B cell (primary cell): ENCODE measurements at regions not wholly inside any gene's neighbourhood (a gene's known extent, or its start where the extent isn't known, plus 50 kb on each side); places are given as distances from the start of the nearest gene placed in this dataset.

Experiments
- ATAC-seq: fragments of 200-7000 bp; cut with Tn5 transposase; one replicate; pipeline ENCODE4 v1.10.0; 2021; ENCODE audit warnings: low read depth, mild to moderate bottlenecking, moderate number of reproducible peaks, moderate library complexity
- CTCF ChIA-PET: fragments of 350-600 bp; sonication (Branson Sonifier 250); formaldehyde crosslinking; loops from one replicate; lab custom pipeline; 2021; ENCODE audit warnings: antibody characterized with exemption, inconsistent platforms; lab: Charles Lee
- POLR2A ChIA-PET: fragments of 350-600 bp; sonication (Branson Sonifier 250); formaldehyde crosslinking; loops from one replicate; lab custom pipeline; 2021; ENCODE audit warnings: antibody characterized with exemption; lab: Charles Lee
- DNase-seq: peaks from one replicate; pipeline ENCODE4 v3.0.0; 2013
- H2AFZ ChIP-seq: 2 replicates; pipeline ENCODE4 v1.6.1; 2012; ENCODE audit warnings: mild to moderate bottlenecking, low read depth, low read length; ENCODE audit not compliant: insufficient read depth, poor library complexity, severe bottlenecking
- H3K27ac ChIP-seq, 2 donors: 1 replicate in 1 of 2; 2 replicates in 1 of 2; pipeline ENCODE4 v1.5.1; 2012 to 2013; ENCODE audit warnings: low read length in 2 of 2, mild to moderate bottlenecking in 2 of 2, moderate library complexity in 1 of 2
- H3K27me3 ChIP-seq, 4 experiments: fragments of 200-600 bp in 1 of 4; sonication (generic) in 1 of 4; replicated peaks in 1 of 4; 1 replicate in 2 of 4; 2 replicates in 2 of 4; pipeline versions ENCODE4 v1.6.1 to v1.7.0; 2013 to 2016; ENCODE audit warnings: low read length in 3 of 4, mild to moderate bottlenecking in 2 of 4, mixed read lengths in 1 of 4, moderate library complexity in 1 of 4; ENCODE audit not compliant: insufficient read depth in 4 of 4, control insufficient read depth in 3 of 4; ENCODE audit errors: control extremely low read depth in 1 of 4
- H3K36me3 ChIP-seq, 2 experiments: replicated peaks in 1 of 2; 1 replicate in 1 of 2; 2 replicates in 1 of 2; pipeline versions ENCODE4 v1.6.1 to v1.7.1; 2013; ENCODE audit warnings: low read length in 1 of 2; ENCODE audit not compliant: insufficient read depth in 2 of 2, control insufficient read depth in 1 of 2; ENCODE audit errors: control extremely low read depth in 1 of 2, extremely low read depth in 1 of 2
- H3K4me1 ChIP-seq, 2 donors: fragments of 200-600 bp in 1 of 2; sonication (generic) in 1 of 2; 1 replicate in 1 of 2; 2 replicates in 1 of 2; pipeline versions ENCODE4 v1.5.1 to v1.6.1; 2013 to 2017; ENCODE audit warnings: low read length in 2 of 2; ENCODE audit not compliant: control insufficient read depth in 2 of 2, insufficient read depth in 2 of 2
- H3K4me2 ChIP-seq: replicated peaks from 2 replicates; pipeline ENCODE3; 2012; ENCODE audit warnings: mild to moderate bottlenecking, low read depth, low read length; ENCODE audit not compliant: poor library complexity, severe bottlenecking
- H3K4me3 ChIP-seq, 5 experiments: fragments of 200-600 bp in 1 of 5; sonication (generic) in 1 of 5; 1 replicate in 3 of 5; 2 replicates in 2 of 5; pipeline versions ENCODE4 v1.5.1 to v1.7.0; 2011 to 2016; ENCODE audit warnings: low read length in 4 of 5, mild to moderate bottlenecking in 4 of 5, low read depth in 2 of 5, control low read depth in 1 of 5, moderate library complexity in 1 of 5; ENCODE audit not compliant: insufficient read depth in 1 of 5; ENCODE audit errors: control extremely low read depth in 1 of 5, extremely low read depth in 1 of 5
- H3K79me2 ChIP-seq: fragments of 200-600 bp; sonication (generic); one replicate; pipeline ENCODE4 v1.6.0; 2016; ENCODE audit warnings: low read length; ENCODE audit not compliant: control insufficient read depth, insufficient read depth
- H3K9ac ChIP-seq: fragments of 200-600 bp; sonication (generic); 2 replicates; pipeline ENCODE4 v1.6.1; 2017; ENCODE audit warnings: mild to moderate bottlenecking, low read length, moderate library complexity
- H3K9me3 ChIP-seq, 3 donors: one replicate each; pipeline versions ENCODE4 v1.6.1 to v1.7.1; 2013; ENCODE audit warnings: low read length in 2 of 3; ENCODE audit not compliant: control insufficient read depth in 2 of 3, insufficient read depth in 1 of 3; ENCODE audit errors: control extremely low read depth in 1 of 3
- H4K20me1 ChIP-seq: 2 replicates; pipeline ENCODE4 v1.6.0; 2012; ENCODE audit warnings: mild to moderate bottlenecking, low read length; ENCODE audit not compliant: insufficient read depth, control insufficient read depth, poor library complexity, severe bottlenecking
- H3K27ac Mint-ChIP-seq: one replicate; pipeline ENCODE4 v1.8.0; 2021; ENCODE audit warnings: mixed read lengths
- H3K27me3 Mint-ChIP-seq: one replicate; pipeline ENCODE4 v1.8.0; 2021; ENCODE audit warnings: mixed read lengths
- H3K4me1 Mint-ChIP-seq: one replicate; pipeline ENCODE4 v1.8.0; 2021; ENCODE audit warnings: mixed read lengths
- H3K4me3 Mint-ChIP-seq: one replicate; pipeline ENCODE4 v1.8.0; 2021; ENCODE audit warnings: mixed read lengths
- H3K9me3 Mint-ChIP-seq: one replicate; pipeline ENCODE4 v1.8.0; 2022; ENCODE audit warnings: mixed read lengths; ENCODE audit not compliant: insufficient read depth
- EZH2 ChIP-seq: IDR thresholded peaks from 2 replicates; pipeline ENCODE4 v1.6.1; 2012; ENCODE audit warnings: borderline replicate concordance, low read depth, mild to moderate bottlenecking, moderate library complexity, low read length; ENCODE audit not compliant: insufficient read depth, poor library complexity, severe bottlenecking
- WGBS: methylation state at CpG from one replicate; pipeline ENCODE4 v1.1.5; 2013; ENCODE audit warnings: missing lambda C conversion rate; ENCODE audit not compliant: insufficient coverage; 5-methylcytosine and 5-hydroxymethylcytosine counted together
- intact Hi-C: fragments of 100-400 bp; cut with micrococcal nuclease; formaldehyde crosslinking; loops from one replicate; pipeline ENCODE4 v1.10.0; 2022
- TF ChIP-seq, protein P1 (sequence below): fragments of 200-600 bp; IDR thresholded peaks from one replicate; pipeline ENCODE4 v1.8.0; 2022; ENCODE audit warnings: antibody characterized with exemption, mild to moderate bottlenecking

DNA sequence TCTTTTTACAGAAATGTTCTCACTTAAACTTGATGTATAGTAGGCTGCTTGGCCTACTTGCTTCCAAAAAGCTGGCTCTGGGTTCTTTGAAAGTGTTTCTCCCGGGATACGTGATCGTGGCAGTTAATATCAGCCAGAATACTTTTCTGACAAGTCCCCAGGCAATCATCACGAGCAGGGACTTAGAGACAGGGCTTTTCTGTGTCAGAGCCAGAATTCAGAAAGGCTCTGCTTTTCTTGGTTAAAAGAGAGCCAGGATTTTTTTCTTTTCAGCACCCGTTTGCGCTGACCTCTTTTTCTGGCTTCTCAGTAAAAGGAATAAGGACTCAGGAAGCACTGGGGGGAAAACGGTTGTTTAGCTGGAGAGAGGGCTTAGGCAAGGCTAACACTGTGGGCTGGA lies 57.8 kb upstream of the ARHGAP5 start:
- DNase-seq: no peak
- no peak for TF ChIP-seq EZH2
- TF ChIP-seq, protein P1, sequence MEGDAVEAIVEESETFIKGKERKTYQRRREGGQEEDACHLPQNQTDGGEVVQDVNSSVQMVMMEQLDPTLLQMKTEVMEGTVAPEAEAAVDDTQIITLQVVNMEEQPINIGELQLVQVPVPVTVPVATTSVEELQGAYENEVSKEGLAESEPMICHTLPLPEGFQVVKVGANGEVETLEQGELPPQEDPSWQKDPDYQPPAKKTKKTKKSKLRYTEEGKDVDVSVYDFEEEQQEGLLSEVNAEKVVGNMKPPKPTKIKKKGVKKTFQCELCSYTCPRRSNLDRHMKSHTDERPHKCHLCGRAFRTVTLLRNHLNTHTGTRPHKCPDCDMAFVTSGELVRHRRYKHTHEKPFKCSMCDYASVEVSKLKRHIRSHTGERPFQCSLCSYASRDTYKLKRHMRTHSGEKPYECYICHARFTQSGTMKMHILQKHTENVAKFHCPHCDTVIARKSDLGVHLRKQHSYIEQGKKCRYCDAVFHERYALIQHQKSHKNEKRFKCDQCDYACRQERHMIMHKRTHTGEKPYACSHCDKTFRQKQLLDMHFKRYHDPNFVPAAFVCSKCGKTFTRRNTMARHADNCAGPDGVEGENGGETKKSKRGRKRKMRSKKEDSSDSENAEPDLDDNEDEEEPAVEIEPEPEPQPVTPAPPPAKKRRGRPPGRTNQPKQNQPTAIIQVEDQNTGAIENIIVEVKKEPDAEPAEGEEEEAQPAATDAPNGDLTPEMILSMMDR: no peak
- Histone ChIP-seq H3K4me3 (no peak overlapping the region), H3K4me2 (no peak overlapping the region), H3K9ac (no peak overlapping the region), H3K9me3 (no peaks in the 10 kb centered on the region), H4K20me1 (no peaks in the 10 kb centered on the region), H3K79me2 (no peaks in the 10 kb centered on the region), H2AFZ (no peak overlapping the region), H3K36me3 (no peaks in the 10 kb centered on the region), H3K27ac (no peak overlapping the region), H3K4me1 (no peaks in the 10 kb centered on the region), H3K27me3 (no peaks in the 10 kb centered on the region)
- Mint-ChIP-seq H3K4me1 (no peaks in the 10 kb centered on the region), H3K4me3 (no peak overlapping the region), H3K27ac (no peak overlapping the region), H3K27me3 (no peaks in the 10 kb centered on the region), H3K9me3 (no peaks in the 10 kb centered on the region)
- ChIA-PET CTCF (no interaction called here), POLR2A (no interaction called here)
- ATAC-seq: no peak
- intact Hi-C loops: no loop called here
- 78% methylated on average over 4 of the region's 7 CpGs for WGBS

GRCh38 chr14:32020882-32021281 lies 56.2 kb upstream of the ARHGAP5 start:
- no peak for DNase-seq
- Histone ChIP-seq H2AFZ (no peak overlapping the region), H3K4me3 (no peak overlapping the region), H3K36me3 (no peaks in the 10 kb centered on the region), H3K79me2 (no peaks in the 10 kb centered on the region), H3K27ac (no peak overlapping the region), H3K27me3 (no peaks in the 10 kb centered on the region), H4K20me1 (no peaks in the 10 kb centered on the region), H3K9me3 (no peaks in the 10 kb centered on the region), H3K9ac (no peak overlapping the region), H3K4me1 (no peaks in the 10 kb centered on the region), H3K4me2 (no peak overlapping the region)
- WGBS: 94% methylated on average over 3 of the region's 4 CpGs
- H3K9me3 Mint-ChIP-seq: no peaks in the 10 kb centered on the region
- H3K27ac Mint-ChIP-seq: no peak overlapping the region
- POLR2A ChIA-PET: no interaction called here
- TF ChIP-seq, protein P1: no peak
- TF ChIP-seq EZH2: no peak
- no peak overlapping the region for H3K4me3 Mint-ChIP-seq
- H3K27me3 Mint-ChIP-seq: peaks cover 4% of the 10 kb centered on the region
- H3K4me1 Mint-ChIP-seq: no peaks in the 10 kb centered on the region
- intact Hi-C loops: no loop called here
- CTCF ChIA-PET: no interaction called here
- no peak for ATAC-seq
